ENCODE measurements at regions not wholly inside any gene's neighbourhood (a gene's known extent, or its start where the extent isn't known, plus 50 kb on each side); places are given as distances from the start of the nearest gene placed in this dataset.

- TF ChIP-seq CTCF (IDR thresholded peaks at IDR 0.05) (no peak), POLR2A (IDR thresholded peaks at IDR 0.05) (no peak), POLR2AphosphoS5 (IDR thresholded peaks at IDR 0.05) (no peak)
These were observed 302.2 kb downstream of the FOXL1 start for GRCh38 chr16:86880316-86881117.
